HepG2 (cell line): ENCODE measurements at regions not wholly inside any gene's neighbourhood (a gene's known extent, or its start where the extent isn't known, plus 50 kb on each side); places are given as distances from the start of the nearest gene placed in this dataset.

Experiments
- ATAC-seq: fragments of 200-7000 bp; cut with Tn5 transposase; 3 replicates; pipeline ENCODE4 v1.9.1; 2020; ENCODE audit warnings: mild to moderate bottlenecking, moderate library complexity
- BruUV-seq: library from RNA; stranded (reverse); fragments of 400-500 nt; replicated peaks from 2 replicates; lab custom pipeline; 2021; lab: Mats Ljungman, UMichigan
- CTCF ChIA-PET: fragments of 300-600 bp; formaldehyde crosslinking; extraction: SDS; loops from one replicate; lab custom pipeline; 2021; ENCODE audit warnings: low total read pairs, inconsistent platforms, low intra/inter-chr PET ratio; lab: Yijun Ruan, JAX
- POLR2A ChIA-PET: fragments of 350-600 bp; sonication (Branson Sonifier 250); formaldehyde crosslinking; loops from one replicate; lab custom pipeline; 2020; ENCODE audit warnings: antibody characterized with exemption, inconsistent platforms; lab: Yijun Ruan, JAX
- DNase-seq: peaks from one replicate; pipeline ENCODE4 v3.0.0-alpha.2; 2015; ENCODE audit warnings: low spot score
- FAIRE-seq: peaks from 3 replicates; lab custom pipeline; 2011; peaks lifted over from hg19 to GRCh38; lab: Jason Lieb, UNC
- H2AFZ ChIP-seq: one replicate; pipeline ENCODE4 v1.6.1; 2011; ENCODE audit warnings: low read length, inconsistent platforms
- H3K27ac ChIP-seq: fragments of 300-600 bp; 3 replicates; pipeline ENCODE4 v1.8.0; 2011; ENCODE audit warnings: mixed run types, mild to moderate bottlenecking, mixed read lengths, low read length, inconsistent platforms; ENCODE audit not compliant: insufficient read depth; ENCODE audit errors: extremely low read length
- H3K27me3 ChIP-seq, 2 experiments: fragments of 200-600 bp in 1 of 2; 2 replicates in 1 of 2; 3 replicates in 1 of 2; pipeline versions ENCODE4 v1.6.0 to v1.8.0; 2011; ENCODE audit warnings: low read length in 2 of 2, mild to moderate bottlenecking in 2 of 2, moderate library complexity in 2 of 2, inconsistent platforms in 1 of 2; ENCODE audit not compliant: insufficient read depth in 2 of 2, control insufficient read depth in 1 of 2
- H3K36me3 ChIP-seq, 2 experiments: fragments of 200-600 bp in 1 of 2; replicated peaks in 1 of 2; 2 replicates in 1 of 2; 3 replicates in 1 of 2; pipeline versions ENCODE4 v1.5.1 to v1.8.0; 2011; ENCODE audit warnings: low read length in 2 of 2, inconsistent platforms in 1 of 2; ENCODE audit not compliant: insufficient read depth in 2 of 2, control insufficient read depth in 1 of 2
- H3K4me1 ChIP-seq: 2 replicates; pipeline ENCODE4 v1.5.1; 2012; ENCODE audit warnings: low read length, inconsistent platforms; ENCODE audit not compliant: insufficient read depth
- H3K4me2 ChIP-seq: 2 replicates; pipeline ENCODE4 v1.6.0; 2011; ENCODE audit warnings: low read depth, low read length, inconsistent platforms
- H3K4me3 ChIP-seq, 3 experiments: fragments of 200-600 bp in 1 of 3; sonication (generic), shearing (Covaris generic) in 1 of 3; replicated peaks in 1 of 3; 2 replicates each; pipeline ENCODE4 v1.5.1; 2011 to 2016; ENCODE audit warnings: low read length in 3 of 3, inconsistent platforms in 2 of 3, low read depth in 2 of 3, mild to moderate bottlenecking in 2 of 3, control low read depth in 1 of 3, mixed read lengths in 1 of 3; ENCODE audit not compliant: insufficient read depth in 1 of 3
- H3K79me2 ChIP-seq: one replicate; pipeline ENCODE4 v1.6.1; 2011; ENCODE audit warnings: low read length, inconsistent platforms; ENCODE audit not compliant: insufficient read depth
- H3K9ac ChIP-seq: 2 replicates; pipeline ENCODE4 v1.6.0; 2011; ENCODE audit warnings: mild to moderate bottlenecking, low read depth, low read length, inconsistent platforms; ENCODE audit not compliant: insufficient read depth
- H3K9me3 ChIP-seq: 2 replicates; pipeline ENCODE4 v1.5.1; 2012; ENCODE audit warnings: mild to moderate bottlenecking, low read length
- H4K20me1 ChIP-seq: 2 replicates; pipeline ENCODE4 v1.6.0; 2011; ENCODE audit warnings: inconsistent platforms, mild to moderate bottlenecking, low read length, moderate library complexity; ENCODE audit not compliant: insufficient read depth
- BCL6 ChIP-seq: IDR thresholded peaks from 2 replicates; pipeline ENCODE4 v1.6.1; 2016; ENCODE audit warnings: missing genetic modification reagents, missing compliant biosample characterization
- CBX5 ChIP-seq: sonication (generic); formaldehyde crosslinking; IDR thresholded peaks from 2 replicates; pipeline ENCODE4 v1.4.0; 2020; ENCODE audit warnings: missing genetic modification reagents, borderline replicate concordance
- DMAP1 ChIP-seq: IDR thresholded peaks from 2 replicates; pipeline ENCODE4 v1.6.1; 2016
- ELF1 ChIP-seq: sonication (generic); formaldehyde crosslinking; IDR thresholded peaks from 2 replicates; pipeline ENCODE4 v1.4.0; 2020; ENCODE audit warnings: missing genetic modification reagents
- HMG20B ChIP-seq: conservative IDR thresholded peaks from 2 replicates; pipeline ENCODE4 v1.6.1; 2016; ENCODE audit warnings: missing genetic modification reagents, missing compliant biosample characterization
- KDM2A ChIP-seq: sonication (generic); formaldehyde crosslinking; IDR thresholded peaks from 2 replicates; pipeline ENCODE4 v1.4.0; 2020; ENCODE audit warnings: low read depth, missing genetic modification reagents, borderline replicate concordance
- KLF6 ChIP-seq: IDR thresholded peaks from 2 replicates; pipeline ENCODE4 v1.8.0; 2016; ENCODE audit warnings: missing biosample characterization, missing genetic modification reagents
- PAF1 ChIP-seq: IDR thresholded peaks from 2 replicates; pipeline ENCODE4 v1.6.1; 2016; ENCODE audit warnings: missing genetic modification reagents, missing compliant biosample characterization
- PRPF4 ChIP-seq: fragments of 200-400 bp; formaldehyde crosslinking; IDR thresholded peaks from 2 replicates; pipeline ENCODE4 v1.6.1; 2016; ENCODE audit warnings: low read length, low read depth; ENCODE audit not compliant: poor library complexity, severe bottlenecking
- RBAK ChIP-seq: sonication (generic); formaldehyde crosslinking; IDR thresholded peaks from 2 replicates; pipeline ENCODE4 v1.5.1; 2020; ENCODE audit warnings: mild to moderate bottlenecking, missing genetic modification reagents
- ZBTB38 ChIP-seq: sonication (generic); formaldehyde crosslinking; IDR thresholded peaks from 2 replicates; pipeline ENCODE4 v1.5.1; 2020; ENCODE audit warnings: mild to moderate bottlenecking, missing genetic modification reagents
- ZBTB7A ChIP-seq: sonication (generic); formaldehyde crosslinking; IDR thresholded peaks from 2 replicates; pipeline ENCODE4 v1.8.0; 2022; ENCODE audit warnings: mild to moderate bottlenecking, missing genetic modification reagents
- ZNF382 ChIP-seq: sonication (generic); formaldehyde crosslinking; IDR thresholded peaks from 2 replicates; pipeline ENCODE4 v1.5.0; 2020; ENCODE audit warnings: missing genetic modification reagents, mild to moderate bottlenecking, borderline replicate concordance
- ZNF570 ChIP-seq: sonication (generic); formaldehyde crosslinking; IDR thresholded peaks from 2 replicates; pipeline ENCODE4 v1.4.0; 2020; ENCODE audit warnings: mild to moderate bottlenecking, missing genetic modification reagents, borderline replicate concordance
- ZNF607 ChIP-seq: sonication (generic); formaldehyde crosslinking; IDR thresholded peaks from 2 replicates; pipeline ENCODE4 v1.5.1; 2020; ENCODE audit warnings: missing genetic modification reagents, mild to moderate bottlenecking, borderline replicate concordance
- ZNF766 ChIP-seq: sonication (generic); formaldehyde crosslinking; IDR thresholded peaks from 2 replicates; pipeline ENCODE4 v1.5.0; 2020; ENCODE audit warnings: missing genetic modification reagents, borderline replicate concordance
- ZNF792 ChIP-seq: IDR thresholded peaks from 2 replicates; pipeline ENCODE4 v1.6.1; 2016
- ZSCAN21 ChIP-seq: sonication (generic); formaldehyde crosslinking; IDR thresholded peaks from 2 replicates; pipeline ENCODE4 v1.8.0; 2022; ENCODE audit warnings: mild to moderate bottlenecking, missing genetic modification reagents, moderate library complexity, borderline replicate concordance
- WGBS: methylation state at CpG from one replicate; pipeline ENCODE4 v1.1.6; 2017; ENCODE audit warnings: low lambda C conversion rate; 5-methylcytosine and 5-hydroxymethylcytosine counted together
- in situ Hi-C: cut with HindIII; loops from 2 replicates; pipeline ENCODE4 v1.10.0; 2017; ENCODE audit warnings: low pct_unique_long_range_greater_than_20kb; ENCODE audit not compliant: extremely low pct_ligation_motif_present
- intact Hi-C: fragments of 100-400 bp; cut with micrococcal nuclease; formaldehyde crosslinking; loops from one replicate; pipeline ENCODE4 v1.10.0; 2022; ENCODE audit not compliant: unreplicated experiment
- TF ChIP-seq, protein P1 (sequence below): sonication (generic); formaldehyde crosslinking; IDR thresholded peaks from 2 replicates; pipeline ENCODE4 v1.5.0; 2020; ENCODE audit warnings: missing genetic modification reagents
- TF ChIP-seq, protein P2 (sequence below): conservative IDR thresholded peaks from 2 replicates; pipeline ENCODE4 v1.6.1; 2018; ENCODE audit warnings: missing genetic modification reagents
- TF ChIP-seq, protein P3 (sequence below), 2 experiments: sonication (generic) in 1 of 2; formaldehyde crosslinking in 1 of 2; IDR thresholded peaks; 2 replicates each; pipeline versions ENCODE4 v1.4.0 to v1.6.1; 2016 to 2020; ENCODE audit warnings: borderline replicate concordance in 1 of 2, low read depth in 1 of 2, mild to moderate bottlenecking in 1 of 2, missing genetic modification reagents in 1 of 2

DNA sequence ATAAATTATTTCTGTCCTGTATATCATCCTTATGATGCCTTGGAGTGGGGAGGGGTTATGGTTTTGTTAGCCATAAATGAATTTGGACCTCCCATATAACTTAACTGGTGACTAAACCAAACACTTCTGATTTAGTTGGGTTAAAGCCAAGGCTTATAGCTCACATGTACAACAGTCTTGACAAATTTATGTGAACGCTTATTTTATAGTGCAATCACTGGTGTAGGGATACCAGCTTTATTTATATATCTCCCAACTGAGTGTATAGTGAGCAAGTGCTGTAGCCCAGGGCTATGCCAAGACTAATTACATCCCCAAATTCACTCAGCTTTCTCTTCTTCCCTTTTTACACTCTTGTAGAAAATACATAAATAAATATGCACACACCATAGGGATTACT is 956.2 kb downstream of the SORCS3 start (continued):
- no peak for TF ChIP-seq KDM2A (CRISPR knock-in tag)
- no peak for TF ChIP-seq HMG20B (CRISPR knock-in tag)
- no peak for TF ChIP-seq CBX5 (CRISPR knock-in tag)
- no peak for TF ChIP-seq ZNF792
- no peak for TF ChIP-seq ZSCAN21

DNA sequence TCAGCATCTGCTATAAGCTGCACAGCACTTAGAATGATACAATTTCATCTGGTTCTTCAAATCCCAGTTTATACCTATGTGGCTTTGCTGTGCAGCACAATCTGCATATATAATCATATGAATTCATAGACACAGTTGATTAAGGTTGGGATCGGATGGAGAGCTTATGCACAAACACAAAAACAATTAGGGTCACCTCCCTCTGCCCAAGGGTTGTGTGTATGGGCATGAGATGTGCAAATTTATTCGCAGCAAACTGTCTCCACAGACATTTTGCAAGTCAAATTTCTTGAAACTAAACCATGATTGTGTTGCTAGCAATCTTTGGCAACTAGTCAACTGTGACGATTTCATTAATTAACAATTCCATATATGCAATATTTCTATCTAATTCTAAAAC is 955.7 kb downstream of the SORCS3 start:
- ChIA-PET CTCF (no interaction called here), POLR2A (no interaction called here)
- H3K27ac ChIP-seq, result no peak overlapping the region
- H3K4me1 ChIP-seq, result no peaks in the 10 kb centered on the region
- no peaks in the 10 kb centered on the region for H3K27me3 ChIP-seq
- H3K4me2 ChIP-seq, result no peak overlapping the region
- WGBS, result 3% methylated on average over 3 of the region's 3 CpGs
- FAIRE-seq (no peak), ATAC-seq (no peak), DNase-seq (no peak)
- no peaks in the 10 kb centered on the region for H4K20me1 ChIP-seq
- H3K9me3 ChIP-seq, result peaks cover 68% of the 10 kb centered on the region
- H2AFZ ChIP-seq, result no peak overlapping the region
- no TSS peak for BruUV-seq
- no peak overlapping the region for H3K4me3 ChIP-seq
- intact Hi-C loops, result no loop called here
- H3K79me2 ChIP-seq, result no peaks in the 10 kb centered on the region
- in situ Hi-C loops, result no loop called here
- no peaks in the 10 kb centered on the region for H3K36me3 ChIP-seq
- no peak overlapping the region for H3K9ac ChIP-seq
- no peak for TF ChIP-seq DMAP1
- no peak for TF ChIP-seq BCL6 (CRISPR knock-in tag)
- no peak for TF ChIP-seq PAF1 (CRISPR knock-in tag)
- TF ChIP-seq, protein P1, sequence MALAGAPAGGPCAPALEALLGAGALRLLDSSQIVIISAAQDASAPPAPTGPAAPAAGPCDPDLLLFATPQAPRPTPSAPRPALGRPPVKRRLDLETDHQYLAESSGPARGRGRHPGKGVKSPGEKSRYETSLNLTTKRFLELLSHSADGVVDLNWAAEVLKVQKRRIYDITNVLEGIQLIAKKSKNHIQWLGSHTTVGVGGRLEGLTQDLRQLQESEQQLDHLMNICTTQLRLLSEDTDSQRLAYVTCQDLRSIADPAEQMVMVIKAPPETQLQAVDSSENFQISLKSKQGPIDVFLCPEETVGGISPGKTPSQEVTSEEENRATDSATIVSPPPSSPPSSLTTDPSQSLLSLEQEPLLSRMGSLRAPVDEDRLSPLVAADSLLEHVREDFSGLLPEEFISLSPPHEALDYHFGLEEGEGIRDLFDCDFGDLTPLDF, result no peak
- TF ChIP-seq KLF6, result no peak
- TF ChIP-seq ZNF570 (CRISPR knock-in tag), result no peak
- TF ChIP-seq, protein P2, sequence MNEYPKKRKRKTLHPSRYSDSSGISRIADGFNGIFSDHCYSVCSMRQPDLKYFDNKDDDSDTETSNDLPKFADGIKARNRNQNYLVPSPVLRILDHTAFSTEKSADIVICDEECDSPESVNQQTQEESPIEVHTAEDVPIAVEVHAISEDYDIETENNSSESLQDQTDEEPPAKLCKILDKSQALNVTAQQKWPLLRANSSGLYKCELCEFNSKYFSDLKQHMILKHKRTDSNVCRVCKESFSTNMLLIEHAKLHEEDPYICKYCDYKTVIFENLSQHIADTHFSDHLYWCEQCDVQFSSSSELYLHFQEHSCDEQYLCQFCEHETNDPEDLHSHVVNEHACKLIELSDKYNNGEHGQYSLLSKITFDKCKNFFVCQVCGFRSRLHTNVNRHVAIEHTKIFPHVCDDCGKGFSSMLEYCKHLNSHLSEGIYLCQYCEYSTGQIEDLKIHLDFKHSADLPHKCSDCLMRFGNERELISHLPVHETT, result no peak
- TF ChIP-seq, protein P3, sequence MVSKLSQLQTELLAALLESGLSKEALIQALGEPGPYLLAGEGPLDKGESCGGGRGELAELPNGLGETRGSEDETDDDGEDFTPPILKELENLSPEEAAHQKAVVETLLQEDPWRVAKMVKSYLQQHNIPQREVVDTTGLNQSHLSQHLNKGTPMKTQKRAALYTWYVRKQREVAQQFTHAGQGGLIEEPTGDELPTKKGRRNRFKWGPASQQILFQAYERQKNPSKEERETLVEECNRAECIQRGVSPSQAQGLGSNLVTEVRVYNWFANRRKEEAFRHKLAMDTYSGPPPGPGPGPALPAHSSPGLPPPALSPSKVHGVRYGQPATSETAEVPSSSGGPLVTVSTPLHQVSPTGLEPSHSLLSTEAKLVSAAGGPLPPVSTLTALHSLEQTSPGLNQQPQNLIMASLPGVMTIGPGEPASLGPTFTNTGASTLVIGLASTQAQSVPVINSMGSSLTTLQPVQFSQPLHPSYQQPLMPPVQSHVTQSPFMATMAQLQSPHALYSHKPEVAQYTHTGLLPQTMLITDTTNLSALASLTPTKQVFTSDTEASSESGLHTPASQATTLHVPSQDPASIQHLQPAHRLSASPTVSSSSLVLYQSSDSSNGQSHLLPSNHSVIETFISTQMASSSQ (IDR thresholded peaks at IDR 0.05; ENCODE audit: low read depth), result no peak
- TF ChIP-seq, protein P3 (CRISPR knock-in tag; IDR thresholded peaks at IDR 0.05; ENCODE audit: borderline replicate concordance), result no peak
- TF ChIP-seq ELF1 (CRISPR knock-in tag), result no peak
- no peak for TF ChIP-seq ZBTB38 (CRISPR knock-in tag)
- TF ChIP-seq ZNF607, result no peak
- no peak for TF ChIP-seq RBAK (CRISPR knock-in tag)
- TF ChIP-seq PRPF4, result no peak
- TF ChIP-seq ZNF766 (CRISPR knock-in tag), result no peak
- TF ChIP-seq ZNF382 (CRISPR knock-in tag), result no peak
- TF ChIP-seq ZBTB7A (CRISPR knock-in tag), result no peak
